GM21515 (cell line): ENCODE measurements at regions not wholly inside any gene's neighbourhood (a gene's known extent, or its start where the extent isn't known, plus 50 kb on each side); places are given as distances from the start of the nearest gene placed in this dataset.

Experiments used
- ATAC-seq: cut with Tn5 transposase; IDR thresholded peaks from one replicate; pipeline ENCODE4 v1.9.1; 2021; ENCODE audit not compliant: unreplicated experiment

DNA sequence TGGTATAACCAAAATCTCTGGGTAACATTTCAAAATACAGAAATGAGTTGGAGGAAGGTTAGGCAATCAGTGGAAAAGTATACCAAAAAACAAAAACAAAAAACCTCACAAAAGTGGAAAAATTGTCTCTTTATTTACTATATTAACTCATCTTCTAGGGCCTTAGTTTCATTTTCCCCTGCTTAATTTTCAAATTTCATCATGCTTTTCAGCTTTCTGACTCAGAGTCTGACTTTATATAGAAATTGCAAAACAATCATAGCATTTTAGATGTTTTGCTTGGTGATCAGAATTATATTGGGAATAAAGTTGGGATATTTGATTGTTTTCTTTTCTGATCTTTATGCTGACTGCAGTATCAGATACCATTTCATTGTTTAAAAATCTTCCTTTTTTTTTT lies 257.0 kb upstream of the PRR16 start:
- no peak for ATAC-seq

DNA sequence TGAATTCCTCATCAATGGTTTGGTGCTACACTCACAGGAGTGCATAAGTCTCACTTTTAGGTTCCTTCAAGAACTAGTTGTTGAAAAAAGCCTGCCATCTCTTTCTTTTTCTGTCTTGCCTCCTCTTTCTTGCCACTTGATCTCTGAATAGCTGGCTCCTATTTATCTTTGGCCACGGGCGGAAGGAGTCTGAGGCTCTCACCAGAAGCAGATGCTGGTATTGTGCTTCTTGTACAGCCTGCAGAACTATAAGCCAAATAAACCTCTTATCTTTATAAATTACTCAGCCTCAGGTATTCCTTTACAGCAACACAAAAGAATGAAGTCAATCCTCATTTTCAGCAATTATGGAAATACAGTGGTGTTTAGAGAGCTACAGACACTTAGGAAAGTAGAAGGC lies 247.1 kb upstream of the PRR16 start:
- ATAC-seq: no peak

DNA sequence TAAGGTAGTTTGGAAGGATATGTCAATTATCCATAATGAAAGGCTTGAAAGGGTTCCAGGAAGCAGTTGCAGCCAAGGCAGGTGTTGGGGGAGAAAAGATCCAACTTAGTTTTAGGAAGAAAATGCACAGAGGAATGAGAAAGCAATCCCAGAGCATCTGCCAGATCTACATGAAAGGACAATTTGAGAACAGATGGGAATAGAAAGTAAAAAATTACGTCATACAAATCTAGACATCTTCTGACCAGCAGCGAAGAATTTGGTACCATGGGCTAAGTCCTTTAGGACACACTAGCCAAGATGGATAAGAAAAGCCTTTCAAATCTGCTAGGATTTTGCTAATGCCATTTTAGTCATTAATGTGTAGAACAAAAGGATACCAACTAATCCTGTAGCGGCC lies 244.1 kb upstream of the PRR16 start:
- ATAC-seq: no peak

DNA sequence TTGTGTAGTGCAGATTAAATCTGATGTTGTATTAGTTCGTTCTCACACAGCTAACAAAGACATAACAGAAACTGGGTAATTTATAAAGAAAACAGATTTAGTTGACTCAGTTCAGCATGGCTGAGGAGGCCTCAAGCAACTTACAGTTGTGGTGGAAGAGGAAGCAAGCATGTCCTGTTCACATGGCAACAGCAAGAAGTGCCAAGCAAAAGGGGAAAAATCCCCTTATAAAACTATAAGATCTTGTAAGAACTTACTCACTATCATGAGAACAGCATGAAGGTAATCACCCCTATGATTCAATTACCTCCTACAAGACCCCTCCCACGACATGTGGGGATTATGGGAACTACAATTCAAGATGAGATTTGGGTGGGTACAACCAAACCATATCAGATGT lies 238.6 kb upstream of the PRR16 start:
- no peak for ATAC-seq

DNA sequence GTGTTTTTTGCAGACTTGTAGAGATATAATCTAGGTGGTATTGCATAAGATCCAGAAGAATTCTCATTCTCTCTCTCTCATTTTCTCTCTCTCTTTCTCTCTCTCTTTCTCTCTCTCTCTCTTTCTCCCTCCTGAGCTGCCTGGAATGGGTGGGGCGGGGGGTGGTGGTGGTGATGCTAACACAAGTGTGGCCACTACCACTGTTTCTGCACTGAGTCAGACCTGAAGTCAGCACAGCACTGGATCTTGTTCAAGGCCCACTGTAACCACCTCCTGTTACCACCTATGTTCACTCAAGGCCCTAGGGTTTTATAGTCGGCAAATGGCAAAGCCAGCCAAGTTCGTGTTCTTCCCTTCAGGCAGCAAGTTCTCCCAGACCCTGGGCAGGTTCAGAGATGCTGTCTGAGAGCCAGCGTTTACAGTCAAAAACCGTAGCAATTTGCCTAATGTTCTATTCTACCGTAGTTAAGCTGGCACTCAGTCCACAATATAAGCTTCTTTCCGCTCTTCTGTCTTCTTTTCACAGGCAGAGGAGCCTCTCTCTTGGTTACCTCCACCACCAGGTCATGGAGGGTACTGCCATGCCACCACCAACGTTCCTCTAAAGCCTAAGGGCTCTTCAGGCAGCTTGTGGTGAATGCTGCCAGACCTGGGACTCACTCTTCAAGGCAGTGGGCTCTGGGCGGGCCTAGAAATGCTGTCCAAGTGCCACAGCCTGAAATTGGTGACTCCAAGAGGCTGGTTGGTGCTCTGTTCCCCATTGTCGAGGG lies 235.7 kb upstream of the PRR16 start:
- no peak for ATAC-seq

DNA sequence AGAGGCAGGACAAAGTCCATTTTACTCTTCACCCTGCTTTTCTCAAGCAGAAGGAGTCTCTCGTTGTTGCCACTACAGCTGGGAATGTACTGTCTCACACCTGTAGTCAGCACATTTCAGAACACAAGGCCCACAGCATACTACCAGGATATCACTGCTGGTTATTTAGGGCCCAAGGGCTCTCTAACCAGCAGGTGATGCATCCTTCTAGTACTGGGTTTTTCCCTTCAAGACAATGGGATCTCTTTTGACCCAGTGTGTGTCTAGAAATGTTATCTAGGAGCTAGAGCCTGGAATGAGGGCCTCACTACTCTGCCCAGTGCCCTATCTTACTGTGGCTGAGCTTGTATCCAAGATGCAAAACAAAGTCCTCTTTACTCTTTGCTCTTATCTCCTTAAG lies 235.1 kb upstream of the PRR16 start:
- ATAC-seq: no peak

DNA sequence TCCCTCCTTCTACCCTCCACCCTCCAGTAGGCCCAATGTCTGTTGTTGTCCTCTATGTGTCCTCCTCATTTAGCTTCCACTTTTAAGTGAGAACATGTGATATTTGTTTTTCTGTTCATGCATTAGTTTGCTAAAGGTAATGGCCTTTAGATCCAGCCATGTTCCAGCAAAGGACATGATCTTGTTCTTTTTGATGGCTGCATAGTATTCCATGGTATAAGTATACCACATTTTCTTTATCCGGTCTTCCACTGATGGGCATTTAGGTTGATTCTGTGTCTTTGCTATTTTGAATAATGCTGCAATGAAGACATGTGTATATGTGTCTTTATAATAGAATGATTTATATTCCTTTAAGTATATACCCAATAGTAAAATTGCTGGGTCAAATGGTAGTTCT lies 232.5 kb upstream of the PRR16 start:
- ATAC-seq: no peak

DNA sequence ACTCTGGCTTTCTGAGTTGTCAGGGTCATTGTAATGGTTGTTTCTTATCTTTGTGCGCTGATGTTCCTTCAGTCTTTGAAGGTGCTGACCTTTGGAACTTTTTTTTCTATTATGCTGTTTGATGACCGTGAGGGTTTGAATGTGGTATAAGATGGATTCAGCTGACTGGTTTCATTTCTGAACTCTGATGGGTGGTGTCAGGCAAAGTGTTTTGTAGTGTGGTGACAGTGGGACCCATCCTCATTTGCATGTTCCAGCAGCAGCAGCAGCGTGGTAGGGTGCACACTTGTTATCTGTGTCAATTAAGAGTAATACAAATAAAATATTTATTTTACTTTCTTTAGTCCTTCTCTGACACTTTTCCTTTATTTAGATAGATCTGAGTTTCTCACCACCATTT lies 227.7 kb upstream of the PRR16 start:
- ATAC-seq: no peak

DNA sequence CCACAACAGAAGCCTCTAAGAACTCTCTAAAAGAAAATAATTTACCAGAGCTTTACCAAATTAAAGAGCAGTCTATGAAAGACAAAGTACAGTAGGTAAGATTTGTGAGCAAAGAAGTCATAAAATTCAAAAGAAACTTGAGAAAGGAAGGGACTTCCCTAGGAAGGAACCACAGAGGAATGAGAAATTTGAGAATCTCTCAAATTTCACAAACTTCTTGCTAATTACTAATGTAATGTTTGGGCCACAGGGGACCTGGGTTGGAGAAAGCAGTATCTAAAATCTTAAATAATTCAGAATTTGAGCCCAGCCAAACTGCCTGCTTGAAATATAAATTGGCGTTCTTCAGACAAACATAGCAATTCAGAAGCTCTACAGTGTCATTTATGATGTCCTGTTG lies 225.0 kb upstream of the PRR16 start:
- ATAC-seq: no peak

DNA sequence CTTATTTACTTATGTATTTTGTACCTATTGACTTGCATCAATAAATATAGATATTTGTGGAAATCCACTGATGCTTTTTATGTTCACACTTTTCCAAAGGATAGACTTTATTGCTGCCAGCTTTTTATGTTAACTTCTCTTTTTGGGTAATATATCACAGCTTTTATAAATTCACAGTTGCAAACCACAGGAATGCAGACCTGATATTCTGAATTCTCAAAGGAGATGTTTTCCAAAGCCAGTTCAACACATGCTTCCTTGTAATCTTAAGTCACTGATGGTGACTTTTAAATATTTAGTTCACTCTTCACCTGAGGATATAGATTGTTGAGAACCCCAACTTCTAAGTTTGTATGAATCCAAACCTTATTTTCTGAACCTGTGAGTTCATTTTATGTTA lies 223.4 kb upstream of the PRR16 start:
- ATAC-seq: no peak

DNA sequence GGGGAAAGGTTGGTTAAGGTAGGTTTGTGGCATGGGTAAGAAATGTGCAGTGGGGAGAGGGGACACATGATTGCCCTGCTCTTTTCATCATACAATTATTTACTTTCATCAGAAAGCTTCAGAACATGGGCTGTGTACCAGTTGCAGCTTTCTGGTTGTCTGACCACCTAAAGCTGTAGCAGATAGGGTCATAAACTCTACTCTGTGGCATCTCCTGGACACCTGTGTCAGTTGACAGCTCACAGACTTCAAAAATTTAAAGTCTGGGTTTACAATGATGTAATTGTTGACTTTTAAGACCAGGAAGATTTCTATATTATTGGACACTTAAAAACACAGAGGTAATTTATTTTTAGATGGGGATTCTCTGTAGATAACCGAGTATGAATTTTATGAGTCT lies 222.7 kb upstream of the PRR16 start:
- ATAC-seq: no peak

DNA sequence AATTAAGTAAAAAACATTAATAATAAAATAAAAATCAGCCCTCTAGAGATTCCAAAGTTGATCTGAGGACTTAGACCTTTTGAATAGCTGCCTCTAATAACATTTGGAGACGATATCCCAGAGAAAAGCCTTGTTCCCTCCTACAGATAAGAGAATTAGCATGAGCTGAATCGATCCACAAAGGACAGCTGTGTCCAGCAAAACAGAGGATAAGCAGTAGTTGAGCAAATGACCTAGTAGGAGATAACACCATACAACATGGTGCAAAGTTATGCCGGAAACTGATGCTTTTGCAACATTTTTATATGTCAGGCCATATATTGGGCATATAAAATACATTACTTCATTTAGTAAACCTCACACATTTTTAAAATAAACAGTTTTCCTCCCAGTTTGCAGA lies 212.2 kb upstream of the PRR16 start:
- no peak for ATAC-seq

DNA sequence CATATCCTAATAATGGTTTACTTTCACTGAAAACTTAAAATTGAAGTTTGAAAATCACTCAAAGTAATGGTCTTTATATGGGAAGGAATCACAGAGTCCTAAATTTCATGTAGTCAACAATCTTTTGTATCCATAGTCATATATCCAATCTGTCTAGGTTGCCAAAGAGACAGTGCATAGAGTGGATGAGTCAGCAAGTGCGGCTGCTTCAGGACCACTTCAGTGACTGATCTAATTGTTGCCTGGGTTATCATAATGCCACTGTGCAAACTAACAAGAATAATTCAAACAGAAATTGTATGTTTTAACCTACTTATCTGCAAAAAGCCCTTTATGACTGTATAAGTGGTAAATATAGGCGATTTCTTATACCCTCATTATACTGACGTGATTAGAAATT lies 211.3 kb upstream of the PRR16 start:
- no peak for ATAC-seq

DNA sequence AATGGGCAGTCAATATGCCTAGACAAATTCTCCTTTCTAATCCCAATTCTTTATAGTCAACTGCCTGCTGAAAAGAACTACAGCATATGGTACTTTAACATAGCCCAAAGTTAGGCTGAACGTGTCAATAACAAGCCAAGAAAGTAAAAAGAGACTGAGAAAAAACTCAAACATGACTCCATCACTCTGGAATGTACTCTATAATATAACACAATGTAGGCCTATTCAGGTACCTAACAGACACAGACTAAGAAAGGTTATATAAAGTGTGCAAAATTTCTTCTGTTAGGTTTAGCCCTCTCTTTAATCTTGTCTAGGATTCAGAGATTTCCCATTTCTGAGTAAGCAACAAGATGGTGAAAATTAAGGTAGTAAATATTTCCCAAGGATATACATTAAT lies 209.7 kb upstream of the PRR16 start:
- no peak for ATAC-seq

DNA sequence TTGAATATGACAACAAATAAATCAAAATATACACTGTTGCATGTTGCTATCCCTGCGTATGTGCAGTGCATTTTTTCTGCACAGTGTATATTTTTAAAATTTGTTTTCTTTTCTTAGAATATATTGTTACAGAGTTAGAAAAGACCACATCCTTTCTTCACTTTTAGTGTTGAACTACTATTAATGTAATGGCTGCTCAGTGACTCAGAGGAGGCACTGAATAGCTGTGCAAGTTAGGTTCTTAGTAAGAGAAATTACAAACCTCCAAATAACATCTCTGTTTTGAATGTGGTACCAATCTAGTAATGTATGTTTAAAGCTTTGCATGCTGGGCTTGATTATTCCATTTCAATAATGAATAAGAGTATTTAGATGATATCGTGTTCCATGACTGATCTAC lies 208.9 kb upstream of the PRR16 start:
- no peak for ATAC-seq

DNA sequence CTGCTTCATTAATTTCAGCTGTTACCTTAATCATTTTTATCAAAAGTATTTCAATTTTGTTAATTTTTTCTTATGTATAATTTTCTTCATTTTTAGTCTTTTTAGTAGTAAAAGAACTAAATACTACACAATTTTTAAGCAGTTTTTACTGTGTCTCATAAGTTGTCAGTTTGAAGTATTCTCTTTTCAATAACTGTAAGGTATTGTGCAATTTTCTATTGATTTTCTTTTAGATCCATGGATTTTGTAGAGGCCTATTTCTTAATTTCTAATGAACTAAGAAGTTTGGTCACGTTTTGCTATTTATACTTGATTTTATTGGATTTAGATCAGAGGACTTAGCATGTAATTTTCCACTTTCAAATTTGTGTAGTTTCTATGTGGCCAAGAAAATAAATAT lies 207.7 kb upstream of the PRR16 start:
- no peak for ATAC-seq

DNA sequence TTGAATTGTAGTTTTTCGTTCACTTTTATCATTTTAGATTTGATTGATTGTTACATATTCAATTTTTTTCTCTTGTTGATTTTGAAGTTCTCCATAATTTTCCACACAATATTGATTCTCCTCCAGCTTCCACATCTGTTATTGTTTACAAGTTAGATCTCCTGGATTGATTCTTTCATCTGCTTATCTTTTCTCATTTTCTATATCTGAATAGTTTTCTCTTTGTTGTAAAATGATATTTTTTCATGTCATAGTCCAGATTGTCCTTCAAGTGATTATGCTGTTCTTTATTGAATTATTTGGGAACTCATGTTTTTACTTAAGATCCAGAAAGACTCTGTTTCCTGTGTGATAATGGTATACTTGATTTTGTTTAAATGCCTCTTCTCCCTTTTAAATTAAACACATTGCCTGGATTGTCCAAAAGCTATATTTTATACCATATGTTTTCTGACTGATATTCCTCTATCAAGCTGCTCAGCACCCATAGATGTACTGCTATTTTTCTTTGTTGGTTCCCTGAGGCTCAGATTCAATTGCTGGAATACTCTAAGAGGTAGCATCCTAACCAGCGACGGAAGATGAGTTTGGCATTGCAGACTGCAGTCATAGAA lies 206.6 kb upstream of the PRR16 start:
- no peak for ATAC-seq

DNA sequence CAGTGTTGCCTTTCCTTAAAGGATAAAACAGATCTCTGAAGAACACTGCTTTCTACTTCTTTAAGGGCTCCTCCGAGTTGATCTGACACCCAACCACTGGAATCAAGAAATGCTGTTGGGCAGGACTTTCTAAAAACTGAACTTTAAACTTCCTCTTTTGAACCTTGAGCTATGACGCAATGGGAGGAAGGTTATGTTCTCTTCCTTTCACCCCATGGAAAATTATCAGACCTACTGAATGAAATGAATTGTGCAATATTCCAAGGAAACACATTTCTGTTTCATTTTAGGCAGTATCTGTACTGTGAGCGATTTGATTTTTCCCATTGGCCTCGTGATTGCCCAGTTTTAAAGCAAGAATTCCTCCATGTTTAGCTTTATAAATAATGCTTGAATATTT lies 206.0 kb upstream of the PRR16 start:
- no peak for ATAC-seq

DNA sequence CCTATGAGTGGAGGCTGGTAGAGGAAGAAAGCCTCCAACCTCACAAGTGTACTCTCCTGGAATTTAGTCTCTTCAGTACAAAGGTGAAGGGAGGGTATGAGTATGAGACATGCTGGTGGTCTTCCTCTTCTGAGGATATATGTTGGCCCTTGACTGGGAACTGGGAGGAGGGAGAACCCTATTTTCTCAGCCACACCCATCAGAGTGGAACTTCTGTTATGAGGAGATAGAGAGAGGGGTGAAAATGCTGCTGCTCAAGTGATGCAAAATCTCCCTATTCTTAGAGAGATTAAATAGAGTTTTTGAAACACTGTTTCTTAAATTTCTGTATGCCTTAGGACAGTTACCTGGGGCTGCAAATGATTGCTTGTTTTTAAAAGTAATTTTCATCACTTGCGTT lies 203.4 kb upstream of the PRR16 start:
- ATAC-seq: no peak

DNA sequence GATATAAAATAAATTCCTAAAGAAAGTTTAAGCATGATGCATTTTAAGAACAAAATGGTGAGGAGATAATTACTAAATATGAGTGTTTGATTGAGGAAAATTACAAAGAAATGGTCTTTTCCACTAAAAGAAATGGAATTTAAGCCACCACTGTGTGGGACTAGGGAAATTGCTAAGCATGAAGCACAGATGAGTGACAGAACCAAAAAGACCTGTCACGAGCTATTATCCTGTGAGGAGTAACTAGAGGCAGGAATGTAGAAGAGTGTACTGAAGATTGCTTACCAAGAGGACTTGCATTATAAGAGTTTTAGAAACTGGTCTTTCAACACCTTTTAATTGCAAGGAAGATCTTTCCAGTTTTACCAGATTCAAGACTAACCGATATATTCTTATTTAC lies 193.6 kb upstream of the PRR16 start:
- no peak for ATAC-seq

DNA sequence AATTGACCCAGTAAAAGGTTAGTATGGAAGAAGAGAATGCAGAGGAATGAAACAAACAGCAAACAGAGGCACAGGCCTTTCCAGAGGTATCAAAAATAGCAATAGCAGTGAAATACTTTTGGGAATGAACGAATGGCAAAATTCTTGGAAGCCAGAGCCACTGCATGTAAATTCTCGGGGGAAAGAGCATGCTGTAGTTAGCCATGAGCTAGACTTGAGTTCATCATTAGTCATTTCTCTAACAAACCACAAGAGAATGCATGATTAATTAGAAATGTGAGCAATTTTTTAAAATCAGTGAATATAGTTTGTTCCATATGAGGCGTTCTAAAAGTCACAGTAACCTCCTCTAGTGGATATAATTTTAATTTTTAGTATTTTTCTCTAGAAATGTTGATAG lies 170.3 kb upstream of the PRR16 start:
- ATAC-seq: no peak

DNA sequence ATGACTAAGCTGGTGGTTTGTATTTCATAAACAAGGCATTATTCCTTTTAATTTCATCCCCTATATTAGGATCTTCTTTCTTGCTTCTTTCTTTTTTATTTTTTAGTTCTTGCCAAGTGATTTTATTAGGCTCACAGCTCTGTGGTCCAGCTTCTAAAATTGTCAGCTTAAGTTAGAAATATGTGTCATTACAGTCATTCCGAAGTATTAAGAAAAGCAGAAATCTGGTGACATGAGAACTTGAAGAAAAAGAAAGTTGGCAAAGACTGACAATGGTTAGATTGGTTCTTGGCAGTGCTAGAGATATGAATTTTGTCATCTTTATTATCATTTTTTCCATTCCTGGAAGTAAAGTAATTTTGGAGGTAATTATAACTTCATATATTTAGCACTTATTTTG lies 166.5 kb upstream of the PRR16 start:
- no peak for ATAC-seq

DNA sequence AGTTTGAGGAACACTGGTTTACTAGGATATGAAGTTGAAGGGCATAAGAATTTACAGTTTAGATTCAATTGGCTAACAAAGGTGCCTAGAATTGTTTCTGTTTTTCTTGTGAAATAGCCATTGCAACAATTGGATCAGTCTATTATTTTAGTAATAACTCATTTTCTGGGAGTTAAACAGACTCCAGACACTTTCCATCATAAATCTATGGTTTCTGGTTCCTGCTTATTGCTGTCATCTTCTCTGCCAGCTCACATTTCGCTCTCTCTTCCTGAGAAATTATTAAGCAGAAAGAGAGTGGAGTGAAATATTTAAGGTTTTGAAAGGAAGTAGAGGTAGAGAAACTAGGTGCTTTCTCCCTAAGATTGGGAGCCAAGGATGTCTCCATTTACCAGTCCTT lies 165.1 kb upstream of the PRR16 start:
- no peak for ATAC-seq
